ENCODE measurements at regions not wholly inside any gene's neighbourhood (a gene's known extent, or its start where the extent isn't known, plus 50 kb on each side); places are given as distances from the start of the nearest gene placed in this dataset.

DNA sequence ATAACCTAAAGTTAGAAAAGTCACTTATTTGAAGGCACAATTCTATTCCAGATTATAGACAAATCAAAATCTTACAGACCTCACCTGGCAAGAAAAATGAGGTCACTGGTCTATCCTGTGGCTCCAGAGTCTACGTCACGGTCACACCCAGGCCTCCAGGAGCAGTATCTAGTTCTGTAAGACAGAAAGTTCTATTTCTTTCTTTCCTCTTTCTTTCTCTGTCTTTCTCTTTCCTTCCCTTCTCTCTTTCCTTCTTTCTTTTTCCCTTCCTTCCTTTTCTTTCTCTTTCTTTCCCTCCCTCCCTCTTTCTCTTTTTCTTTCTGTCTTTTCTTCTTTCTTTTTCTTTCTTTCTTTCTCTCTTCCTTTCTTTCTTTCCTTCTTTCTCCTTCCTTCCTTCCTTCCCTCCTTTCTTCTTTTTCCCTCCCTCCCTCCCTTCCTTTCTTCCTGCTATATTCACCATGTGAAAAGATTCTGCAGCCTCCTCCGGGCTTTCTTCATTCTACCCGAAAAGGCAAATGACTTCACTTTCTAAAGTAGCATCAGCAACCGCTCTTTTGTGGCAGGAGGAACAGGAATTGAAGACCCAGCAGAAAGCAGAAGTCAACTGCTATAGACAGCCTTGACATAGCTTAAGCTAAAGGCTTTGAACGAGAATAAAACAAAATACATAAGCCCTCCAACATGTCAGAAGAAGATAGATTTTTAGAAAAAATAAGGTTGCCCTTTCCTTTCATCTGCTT lies 83.9 kb upstream of the SIRPG start:
- Mint-ChIP-seq H3K27me3 (ENCODE audit: low read depth in 2 of 2) (peaks cover 9 to 22% of the 10 kb centered on the region in 2 donors), H3K9me3 (no peaks in the 10 kb centered on the region), H3K4me1 (no peaks in the 10 kb centered on the region), H3K4me3 (no peak overlapping the region), H3K27ac (no peak overlapping the region), H3K36me3 (no peaks in the 10 kb centered on the region)
- DNase-seq: no peak
- Histone ChIP-seq H3K4me1 (ENCODE audit: control insufficient read depth, insufficient read depth, low read length) (no peaks in the 10 kb centered on the region), H3K27me3 (ENCODE audit: control insufficient read depth, insufficient read depth, low read length) (no peaks in the 10 kb centered on the region), H3K4me3 (ENCODE audit: low read length) (no peak overlapping the region), H3K27ac (ENCODE audit: low read length) (no peak overlapping the region), H3K9me3 (ENCODE audit: control insufficient read depth, insufficient read depth, low read length) (no peaks in the 10 kb centered on the region), H3K36me3 (ENCODE audit: control insufficient read depth, insufficient read depth, low read length) (no peaks in the 10 kb centered on the region)
- intact Hi-C loops (cut with micrococcal nuclease): no loop called here
- ATAC-seq: no peak
- TF ChIP-seq, protein P1, sequence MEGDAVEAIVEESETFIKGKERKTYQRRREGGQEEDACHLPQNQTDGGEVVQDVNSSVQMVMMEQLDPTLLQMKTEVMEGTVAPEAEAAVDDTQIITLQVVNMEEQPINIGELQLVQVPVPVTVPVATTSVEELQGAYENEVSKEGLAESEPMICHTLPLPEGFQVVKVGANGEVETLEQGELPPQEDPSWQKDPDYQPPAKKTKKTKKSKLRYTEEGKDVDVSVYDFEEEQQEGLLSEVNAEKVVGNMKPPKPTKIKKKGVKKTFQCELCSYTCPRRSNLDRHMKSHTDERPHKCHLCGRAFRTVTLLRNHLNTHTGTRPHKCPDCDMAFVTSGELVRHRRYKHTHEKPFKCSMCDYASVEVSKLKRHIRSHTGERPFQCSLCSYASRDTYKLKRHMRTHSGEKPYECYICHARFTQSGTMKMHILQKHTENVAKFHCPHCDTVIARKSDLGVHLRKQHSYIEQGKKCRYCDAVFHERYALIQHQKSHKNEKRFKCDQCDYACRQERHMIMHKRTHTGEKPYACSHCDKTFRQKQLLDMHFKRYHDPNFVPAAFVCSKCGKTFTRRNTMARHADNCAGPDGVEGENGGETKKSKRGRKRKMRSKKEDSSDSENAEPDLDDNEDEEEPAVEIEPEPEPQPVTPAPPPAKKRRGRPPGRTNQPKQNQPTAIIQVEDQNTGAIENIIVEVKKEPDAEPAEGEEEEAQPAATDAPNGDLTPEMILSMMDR (IDR thresholded peaks at IDR 0.05): no peak
- 32% methylated on average over 5 of the region's 6 CpGs for WGBS (ENCODE audit: insufficient coverage)

DNA sequence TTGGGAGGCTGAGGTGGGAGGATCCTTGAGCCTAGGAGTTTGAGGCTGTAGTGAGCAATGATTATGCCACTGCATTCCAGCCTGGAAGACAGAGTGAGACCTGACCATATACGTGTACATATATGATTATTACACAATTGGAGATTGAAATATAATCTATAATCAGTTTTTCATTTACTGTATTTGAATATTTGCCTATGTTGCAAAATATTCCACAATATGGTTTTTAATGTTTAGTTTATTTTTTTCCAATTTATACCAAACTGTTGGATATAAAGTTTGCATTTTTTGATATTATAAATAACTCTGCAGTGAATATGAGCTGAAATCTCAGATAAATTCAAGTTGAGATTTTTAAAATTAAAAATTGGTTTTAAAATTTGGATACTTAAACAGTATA lies 79.6 kb upstream of the SIRPG start:
- Histone ChIP-seq H3K4me1 (ENCODE audit: control insufficient read depth, insufficient read depth, low read length) (no peaks in the 10 kb centered on the region), H3K9me3 (ENCODE audit: control insufficient read depth, insufficient read depth, low read length) (no peaks in the 10 kb centered on the region), H3K36me3 (ENCODE audit: control insufficient read depth, insufficient read depth, low read length) (no peaks in the 10 kb centered on the region), H3K27me3 (ENCODE audit: control insufficient read depth, insufficient read depth, low read length) (no peaks in the 10 kb centered on the region), H3K27ac (ENCODE audit: low read length) (no peak overlapping the region), H3K4me3 (ENCODE audit: low read length) (no peak overlapping the region)
- Mint-ChIP-seq H3K4me3 (no peak overlapping the region), H3K27ac (no peak overlapping the region), H3K36me3 (no peaks in the 10 kb centered on the region), H3K27me3 (ENCODE audit: low read depth in 2 of 2) (peaks cover 12 to 19% of the 10 kb centered on the region in 2 donors), H3K9me3 (no peaks in the 10 kb centered on the region), H3K4me1 (no peaks in the 10 kb centered on the region)
- no peak for ATAC-seq
- intact Hi-C loops (cut with micrococcal nuclease): loop anchor here (10.0 kb wide), 1 partner anchor 182 kb away; the partner anchor contains the start of gene SIRPD
- TF ChIP-seq, protein P1 (IDR thresholded peaks at IDR 0.05): no peak
- DNase-seq: no peak
- no CpG with 5 or more reads among the region's 1 CpG for WGBS (ENCODE audit: insufficient coverage)

DNA sequence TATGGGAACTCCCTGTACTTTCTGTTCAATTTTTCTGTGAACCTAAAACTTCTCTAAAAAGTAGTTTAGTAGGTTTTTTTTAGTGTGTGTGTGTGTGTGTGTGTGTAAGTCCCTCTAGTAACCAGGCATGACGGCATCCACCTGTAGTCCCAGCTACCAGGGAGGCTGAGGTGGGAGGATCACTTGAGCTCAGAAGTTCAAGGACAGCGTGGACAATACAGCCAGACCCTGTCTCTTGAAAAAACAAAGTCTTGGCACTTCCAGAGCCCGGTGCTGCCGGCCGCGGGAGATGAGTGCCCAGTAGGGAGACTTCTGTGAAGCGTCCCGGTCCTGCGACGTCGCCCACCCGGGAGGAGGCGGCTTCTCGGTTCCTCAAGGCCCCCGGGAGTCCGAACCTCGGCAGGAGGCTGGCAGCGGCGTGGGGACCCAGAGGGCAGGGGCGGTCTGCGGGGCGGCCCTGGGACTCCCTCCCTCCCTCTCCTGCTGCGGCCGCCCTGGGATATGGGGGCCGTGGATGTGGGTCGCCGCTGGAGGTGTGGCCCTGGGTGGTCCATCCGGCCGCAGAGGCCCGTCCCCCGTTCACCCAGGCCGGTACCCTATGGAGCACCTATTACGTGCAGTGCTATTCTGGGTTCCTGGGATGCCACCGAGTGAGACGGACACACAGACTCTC lies 78.0 kb upstream of the SIRPG start:
- WGBS (ENCODE audit: insufficient coverage): 90% methylated on average over 35 of the region's 35 CpGs
- Histone ChIP-seq H3K27me3 (ENCODE audit: control insufficient read depth, insufficient read depth, low read length) (no peaks in the 10 kb centered on the region), H3K36me3 (ENCODE audit: control insufficient read depth, insufficient read depth, low read length) (no peaks in the 10 kb centered on the region), H3K4me3 (ENCODE audit: low read length) (no peak overlapping the region), H3K4me1 (ENCODE audit: control insufficient read depth, insufficient read depth, low read length) (no peaks in the 10 kb centered on the region), H3K27ac (ENCODE audit: low read length) (no peak overlapping the region), H3K9me3 (ENCODE audit: control insufficient read depth, insufficient read depth, low read length) (no peaks in the 10 kb centered on the region)
- Mint-ChIP-seq H3K36me3 (no peaks in the 10 kb centered on the region), H3K4me3 (no peak overlapping the region), H3K27ac (no peak overlapping the region), H3K4me1 (no peaks in the 10 kb centered on the region), H3K9me3 (no peaks in the 10 kb centered on the region), H3K27me3 (ENCODE audit: low read depth in 2 of 2) (peaks cover 6 to 8% of the 10 kb centered on the region in 2 donors)
- intact Hi-C loops (cut with micrococcal nuclease): loop anchor here (10.0 kb wide), 1 partner anchor 181 kb away; the partner anchor contains the start of gene SIRPD
- ATAC-seq (no peak), DNase-seq (no peak)
- TF ChIP-seq, protein P1 (IDR thresholded peaks at IDR 0.05): no peak

Measured in natural killer cell (primary cell).